Anterior cingulate cortex (tissue), 58 donors: ENCODE measurements at regions not wholly inside any gene's neighbourhood (a gene's known extent, or its start where the extent isn't known, plus 50 kb on each side); places are given as distances from the start of the nearest gene placed in this dataset.
"Not testable (repeated sequence)": the region's sequence is repeated elsewhere in the genome, so short reads cannot be mapped to it uniquely, and the experiment has no call there.

Source experiments
- DNase-seq, 58 donors: peaks; one replicate each; lab custom pipeline; 2025; lab: John Stamatoyannopoulos, UW

DNA sequence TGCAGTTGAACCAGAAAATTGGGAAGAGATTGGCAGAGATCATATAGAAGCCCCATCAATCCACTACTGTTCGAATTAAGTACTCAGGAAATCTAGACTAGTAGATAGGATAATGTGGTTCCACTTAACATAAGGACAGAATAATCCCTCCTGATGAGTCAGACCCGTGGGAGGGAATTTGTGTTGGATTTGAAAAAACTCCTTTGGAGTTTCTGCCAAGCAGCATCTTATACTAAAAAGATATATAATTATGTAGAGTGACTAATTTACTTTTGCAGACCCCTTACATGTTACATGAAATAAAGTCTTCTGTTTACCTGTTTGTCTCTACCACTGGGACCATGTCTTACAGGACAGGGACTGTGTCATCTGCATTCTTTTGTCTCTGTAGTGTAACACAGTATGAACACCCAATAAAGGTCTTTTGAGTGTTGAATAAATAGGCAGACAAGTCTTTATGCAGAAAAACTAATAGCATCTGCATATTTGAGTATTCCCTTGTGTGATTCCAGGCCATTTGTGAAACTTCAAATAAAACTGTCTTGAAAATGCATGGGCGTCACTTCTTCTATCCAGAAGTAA, 122.6 kb upstream of the DNAJC10 start:
- peak in 4 of 58 donors; percentile 2 to 29 (median 22) for DNase-seq

DNA sequence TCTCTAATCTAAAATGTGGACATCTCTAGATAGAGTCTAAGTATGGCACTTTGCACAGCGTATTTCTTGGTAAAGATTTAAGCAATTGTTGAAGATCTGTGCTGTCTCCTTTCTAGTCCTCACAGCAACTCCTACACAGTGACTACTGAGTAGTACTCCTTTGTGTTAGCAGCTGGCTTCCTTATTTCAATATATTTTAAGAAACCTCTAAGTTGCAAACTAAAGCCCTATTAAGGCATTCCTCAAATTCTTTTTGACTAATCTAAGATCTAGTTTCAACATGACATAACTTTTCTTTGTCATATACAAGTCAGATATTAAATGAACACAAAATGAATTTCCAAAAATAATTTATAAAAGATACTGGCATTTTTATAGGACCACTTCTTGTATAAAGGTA, 121.8 kb upstream of the DNAJC10 start:
- DNase-seq = peak in 2 of 58 donors; percentile 12 to 35

DNA sequence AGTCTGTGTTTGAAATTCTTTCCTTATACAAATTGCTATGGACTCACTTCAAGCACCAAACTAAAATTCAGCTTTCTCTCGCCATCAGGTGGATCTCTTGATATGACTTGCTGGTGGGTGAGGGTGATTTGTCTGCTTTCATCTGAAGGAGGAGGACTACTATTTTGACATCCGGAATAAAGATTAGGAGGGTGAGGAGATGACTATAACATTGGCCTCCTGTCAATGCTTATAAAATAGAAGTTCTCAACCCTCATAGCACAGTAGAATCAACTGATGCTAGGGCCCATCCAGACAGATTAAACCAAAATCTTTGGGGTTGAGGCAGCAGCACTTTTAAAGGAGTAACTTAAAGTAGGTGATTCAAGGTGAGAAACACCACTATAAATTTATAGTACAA, 120.4 kb upstream of the DNAJC10 start:
- no peak for DNase-seq

DNA sequence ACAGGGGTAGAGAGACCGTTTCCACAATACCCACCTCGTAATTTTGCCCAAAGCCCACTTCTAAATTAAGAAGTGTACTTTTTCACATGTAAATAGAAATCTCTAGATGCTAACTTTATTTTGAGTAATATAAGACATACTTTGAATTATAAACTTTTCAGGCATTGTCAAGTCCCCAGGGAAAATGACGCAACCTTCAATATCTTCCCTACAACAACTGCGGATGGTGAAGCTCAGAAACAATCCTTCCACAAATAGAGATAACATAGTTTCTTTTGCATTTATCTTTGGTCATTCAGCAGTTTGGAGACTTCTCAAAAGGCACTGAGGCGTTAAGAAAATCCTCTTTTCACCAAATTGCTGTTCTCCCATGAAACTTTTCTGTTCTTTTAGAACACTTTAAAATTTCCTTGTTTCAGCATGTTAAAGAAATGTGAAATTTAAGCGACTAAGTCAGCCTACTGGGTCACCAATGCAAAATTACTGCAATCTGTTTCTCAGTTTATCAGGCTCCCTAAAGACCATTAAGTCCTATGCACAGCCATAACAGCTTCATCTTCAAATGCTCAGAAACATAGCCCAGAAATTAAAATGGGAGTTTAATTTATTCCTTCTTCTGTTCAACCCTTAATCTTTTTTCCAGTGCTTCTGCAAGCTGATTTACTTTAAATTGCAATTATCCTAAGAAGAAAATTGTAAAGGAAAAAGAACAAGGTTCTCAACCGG, 118.3 kb upstream of the DNAJC10 start:
- no peak for DNase-seq

DNA sequence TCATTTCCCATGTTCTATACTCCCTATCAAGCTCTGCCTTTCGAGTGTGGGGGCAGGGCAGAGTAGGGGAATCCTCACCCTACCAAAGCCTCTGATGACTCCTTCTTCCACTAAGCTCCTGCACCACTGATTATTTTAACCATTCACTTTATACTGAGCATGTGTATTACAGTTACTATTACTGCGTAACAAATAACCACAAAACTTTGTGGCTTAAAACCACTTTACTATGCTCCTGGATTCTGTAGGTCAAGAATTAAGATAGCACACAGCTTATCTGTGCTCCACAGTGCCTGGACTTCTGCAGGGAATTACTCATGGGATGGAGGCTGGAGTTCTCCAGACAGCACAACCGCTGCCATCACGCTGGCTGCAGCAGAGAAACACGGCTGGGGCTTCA, 117.4 kb upstream of the DNAJC10 start:
- DNase-seq = no peak

DNA sequence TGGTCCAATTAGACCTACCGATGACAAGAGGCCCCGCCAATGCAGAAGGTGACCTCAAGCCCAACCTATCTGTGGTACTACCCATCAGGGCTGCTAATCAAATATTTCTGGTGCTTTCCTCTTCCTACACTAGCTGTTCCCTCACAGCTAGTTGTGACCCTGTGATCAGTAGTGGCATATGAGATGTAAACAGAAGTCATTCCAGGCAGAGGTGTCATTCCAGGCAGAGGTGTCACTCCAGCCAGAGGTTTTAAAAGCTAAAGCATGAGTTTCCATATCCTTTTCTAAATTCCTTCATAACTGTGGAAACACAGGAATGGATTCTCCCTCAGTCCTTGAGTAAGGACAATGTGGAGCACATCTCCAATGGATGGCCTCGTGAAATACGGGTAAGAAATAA, 110.9 kb upstream of the DNAJC10 start:
- no peak for DNase-seq

DNA sequence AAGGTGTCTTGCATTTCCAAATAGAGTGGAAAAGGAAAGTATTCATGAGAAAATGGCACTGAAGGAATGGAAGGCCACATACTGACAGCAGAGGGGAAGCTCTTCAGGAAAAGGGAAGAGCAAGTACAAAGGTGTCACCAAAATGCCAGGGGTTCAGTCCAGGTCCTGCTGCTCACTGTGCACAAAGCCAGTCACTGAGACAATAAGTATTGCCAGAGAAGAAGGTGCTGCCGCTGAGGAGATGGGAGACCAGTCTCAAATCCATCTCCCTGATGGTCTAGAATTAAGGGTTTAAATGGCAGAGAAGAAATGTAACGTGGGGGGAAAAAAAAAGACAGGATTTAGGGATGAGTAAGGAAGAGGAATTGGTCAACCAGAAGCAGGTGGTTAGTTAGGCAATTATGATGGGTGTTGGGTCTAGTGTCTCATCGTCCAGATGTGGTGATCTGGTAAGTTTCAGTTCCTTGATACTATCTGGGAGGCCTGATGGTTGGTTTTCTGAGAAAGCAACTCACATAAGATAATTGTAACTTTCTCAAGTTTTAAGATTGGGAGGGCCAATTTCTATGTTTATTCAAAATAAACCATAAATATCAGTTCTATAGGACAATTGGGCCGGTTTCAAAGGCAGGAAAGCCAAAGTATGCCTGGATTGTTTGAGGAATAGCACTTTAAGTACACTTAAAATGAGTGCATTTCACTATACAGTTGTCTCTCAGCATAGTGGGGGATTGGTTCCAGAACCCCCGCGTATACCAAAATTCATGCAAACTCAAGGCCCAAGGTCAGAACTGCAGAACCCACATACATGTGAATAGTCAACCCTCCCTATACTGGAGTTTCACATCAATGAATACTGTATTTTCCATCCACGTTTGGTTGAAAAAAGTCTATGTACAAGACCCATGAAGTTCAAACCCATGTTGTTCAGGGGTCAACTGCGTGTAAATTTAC, 109.1 kb upstream of the DNAJC10 start:
- DNase-seq = no peak

DNA sequence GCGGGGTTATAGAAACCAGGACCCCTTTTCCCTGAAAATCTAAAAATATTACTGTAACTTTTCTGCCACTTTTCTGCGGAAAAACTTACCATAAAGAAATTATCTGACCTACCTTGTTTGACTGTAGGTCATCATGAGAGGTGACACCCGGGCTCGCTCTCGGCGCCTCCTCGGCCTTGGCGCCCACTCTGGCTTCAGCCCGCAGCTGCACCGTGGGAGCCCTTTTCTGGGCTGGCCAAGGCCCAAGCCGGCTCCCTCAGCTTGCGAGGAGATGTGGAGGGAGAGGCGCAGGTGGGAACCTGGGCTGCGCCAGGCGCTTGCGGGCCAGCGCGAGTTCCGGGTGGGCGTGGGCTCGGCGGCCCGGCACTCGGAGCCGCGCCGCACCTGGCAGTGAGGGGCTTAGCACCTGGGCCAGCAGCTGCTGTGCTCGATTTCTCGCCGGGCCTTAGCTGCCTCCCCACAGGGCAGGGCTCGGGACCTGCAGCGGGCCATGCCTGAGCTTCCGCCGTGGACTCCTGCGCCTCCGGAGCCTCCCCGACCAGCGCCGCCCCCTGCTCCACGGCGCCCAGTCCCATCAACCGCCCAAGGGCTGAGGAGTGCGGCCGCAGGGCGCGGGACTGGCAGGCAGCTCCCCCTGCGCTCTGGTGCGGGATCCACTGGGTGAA, 107.7 kb upstream of the DNAJC10 start:
- no peak for DNase-seq

DNA sequence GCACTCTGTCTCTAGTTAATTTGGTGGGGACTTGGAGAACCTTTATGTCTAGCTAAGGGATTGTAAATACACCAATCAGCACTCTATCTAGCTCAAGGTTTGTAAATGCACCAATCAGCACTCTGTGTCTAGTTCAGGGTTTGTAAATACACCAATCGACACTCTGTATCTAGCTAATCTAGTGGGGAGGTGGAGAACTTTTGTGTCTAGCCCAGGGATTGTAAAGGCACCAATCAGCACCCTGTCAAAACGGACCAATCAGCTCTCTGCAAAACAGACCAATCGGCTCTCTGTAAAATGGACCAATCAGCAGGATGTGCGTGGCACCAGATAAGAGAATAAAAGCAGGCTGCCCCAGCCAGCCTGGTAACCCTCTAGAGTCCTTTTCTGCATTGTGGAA, 107.1 kb upstream of the DNAJC10 start:
- DNase-seq = not testable (repeated sequence)

DNA sequence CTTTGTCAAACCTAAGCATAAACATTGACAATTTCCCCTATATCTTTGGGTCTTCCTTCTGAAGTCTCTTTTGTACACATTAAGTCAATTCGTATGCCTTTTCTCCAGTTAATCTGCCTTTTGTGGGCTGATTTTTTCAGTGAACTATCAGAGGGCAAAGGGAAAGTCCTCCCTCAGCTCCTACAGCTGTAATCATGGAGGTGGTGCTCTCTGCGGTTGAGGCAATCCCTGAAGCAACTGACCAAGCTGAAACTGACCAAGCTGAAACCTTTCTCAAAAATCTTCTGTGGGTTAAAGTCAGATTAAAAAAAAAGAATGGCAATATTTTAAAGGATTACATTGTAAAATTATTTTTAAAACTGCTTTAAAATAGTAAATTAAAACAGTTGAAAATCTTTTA, 105.8 kb upstream of the DNAJC10 start:
- DNase-seq = no peak

DNA sequence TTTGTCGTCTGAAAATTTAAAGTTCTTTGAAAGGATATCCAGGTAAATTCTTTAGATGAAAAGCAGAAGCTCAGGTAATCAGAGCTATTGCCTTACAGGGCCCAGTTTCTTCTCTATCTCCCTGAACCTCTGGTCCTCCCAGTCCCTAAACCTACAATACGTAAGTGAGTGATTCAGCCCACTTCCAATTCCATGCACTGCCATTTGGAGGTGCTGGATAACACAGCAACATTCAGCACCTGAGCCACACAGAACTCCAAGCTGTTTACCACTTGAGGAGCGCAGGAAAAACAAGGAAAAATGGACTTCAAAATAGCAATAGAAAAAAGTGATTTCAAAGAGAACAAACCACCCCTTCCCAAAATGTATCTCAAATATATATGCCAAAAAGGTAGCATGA, 105.0 kb upstream of the DNAJC10 start:
- no peak for DNase-seq

DNA sequence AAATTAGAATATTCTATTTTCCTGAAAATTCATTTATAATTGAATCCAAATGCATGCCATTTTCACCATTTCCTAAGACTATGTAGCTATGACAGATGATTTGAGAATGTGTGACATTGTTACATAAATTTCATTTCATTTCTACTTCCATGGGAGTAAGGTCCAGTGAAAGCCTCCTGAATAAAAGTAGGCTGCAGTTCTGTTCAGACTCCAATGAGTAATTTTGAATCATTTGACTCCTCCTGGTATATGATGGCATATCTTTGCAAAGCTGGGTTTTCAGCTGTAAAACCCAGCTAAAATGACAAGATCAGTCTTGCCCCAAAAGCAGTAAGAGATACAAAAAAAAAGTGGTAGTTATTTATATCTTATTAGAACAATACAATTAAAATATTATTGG, 101.0 kb upstream of the DNAJC10 start:
- no peak for DNase-seq

DNA sequence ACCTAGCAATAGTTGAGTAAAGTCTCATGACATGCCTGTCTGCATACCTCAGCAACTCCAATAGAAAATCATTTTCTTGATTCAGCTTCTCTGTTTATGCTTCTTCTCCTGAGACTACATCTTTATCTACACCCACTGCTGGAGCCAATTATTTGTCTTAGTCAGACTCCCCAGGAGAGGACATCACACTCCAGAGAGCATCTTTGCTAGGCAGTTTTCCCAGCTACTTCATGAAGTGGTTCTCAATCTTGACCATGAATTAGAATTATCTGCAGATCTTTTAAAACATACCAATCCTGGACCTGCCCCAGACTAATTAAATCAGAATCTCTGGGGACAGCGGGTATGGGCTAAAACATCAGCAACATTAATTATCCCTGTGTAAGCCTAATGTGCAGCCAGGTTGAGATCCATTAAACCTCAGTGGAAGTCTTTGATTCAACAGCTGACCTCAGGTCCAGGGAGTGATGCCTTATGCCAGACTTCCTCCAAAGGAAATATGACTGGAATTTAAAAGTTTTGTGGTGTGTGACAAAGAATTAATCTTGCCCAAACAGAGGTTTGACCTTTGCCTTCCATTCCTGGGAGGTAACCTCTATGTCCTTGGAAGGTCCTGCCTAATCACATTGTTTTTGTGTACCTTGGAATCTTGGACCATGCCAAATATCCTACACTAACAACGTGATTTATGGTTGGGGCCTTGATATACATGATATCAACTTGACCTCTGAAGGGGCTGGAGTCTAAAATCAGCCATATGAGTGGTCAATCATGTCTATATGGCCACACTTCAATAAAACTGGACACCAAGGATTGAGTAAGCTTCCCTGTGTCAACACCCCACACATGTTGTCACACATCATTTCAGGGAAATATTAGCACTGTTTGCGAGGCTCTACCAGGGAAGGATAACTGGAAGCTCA, 99.3 kb upstream of the DNAJC10 start:
- no peak for DNase-seq

DNA sequence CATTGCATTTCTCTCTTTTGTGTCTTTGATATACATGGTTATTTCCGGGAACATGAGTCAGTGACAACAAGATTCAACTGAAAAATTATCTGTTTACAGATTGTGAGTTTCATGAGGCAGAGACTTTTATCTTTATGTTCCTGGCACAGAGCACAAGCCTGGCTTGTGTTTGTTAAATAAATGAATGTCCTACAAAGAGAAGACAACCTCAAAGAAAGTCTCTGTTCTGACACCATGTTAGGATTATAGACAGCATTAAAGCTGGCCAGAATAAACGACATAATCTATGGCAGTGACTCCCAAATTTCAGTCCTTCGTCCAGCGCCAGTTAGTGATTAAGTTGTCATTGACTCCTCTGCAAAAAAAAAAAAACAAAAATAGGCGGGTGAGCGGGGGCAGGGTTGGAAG, 97.4 kb upstream of the DNAJC10 start:
- no peak for DNase-seq

DNA sequence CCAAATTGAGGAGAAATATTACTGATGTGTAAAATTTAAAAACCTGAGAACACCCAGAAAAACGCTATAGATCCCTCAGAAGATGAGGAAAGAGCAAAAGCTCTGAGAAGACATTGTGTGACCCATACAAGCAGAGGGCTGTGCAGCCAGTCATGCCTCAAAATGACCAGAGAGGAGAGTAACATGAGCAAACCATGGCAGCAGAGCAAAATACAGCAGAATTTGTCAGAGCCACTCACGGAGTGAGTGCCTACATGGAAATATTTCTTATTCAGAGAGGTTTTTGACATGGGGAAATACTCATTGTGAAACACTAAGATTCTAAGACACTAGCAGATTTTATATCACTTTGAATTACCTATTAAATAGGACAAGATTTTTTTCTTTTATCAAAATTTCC, 96.8 kb upstream of the DNAJC10 start:
- no peak for DNase-seq

DNA sequence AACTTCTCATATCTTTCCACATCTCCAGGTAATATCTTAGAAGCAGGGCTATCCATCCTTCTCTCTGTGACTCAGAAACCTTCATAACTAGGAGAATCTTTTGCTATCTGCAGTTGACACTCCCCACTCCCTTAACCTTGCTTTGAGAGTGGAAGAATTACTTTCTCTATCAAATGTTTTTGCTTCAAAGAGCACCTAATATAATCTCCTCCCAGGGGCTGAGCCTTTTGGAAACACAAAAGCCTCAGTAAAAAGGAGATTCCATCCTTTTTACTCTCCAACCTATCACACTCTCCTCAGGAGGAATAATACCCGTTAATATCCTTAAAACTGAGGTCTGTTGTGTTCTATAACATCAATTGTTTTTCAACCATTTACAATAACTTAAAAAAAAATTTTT, 94.9 kb upstream of the DNAJC10 start:
- no peak for DNase-seq

DNA sequence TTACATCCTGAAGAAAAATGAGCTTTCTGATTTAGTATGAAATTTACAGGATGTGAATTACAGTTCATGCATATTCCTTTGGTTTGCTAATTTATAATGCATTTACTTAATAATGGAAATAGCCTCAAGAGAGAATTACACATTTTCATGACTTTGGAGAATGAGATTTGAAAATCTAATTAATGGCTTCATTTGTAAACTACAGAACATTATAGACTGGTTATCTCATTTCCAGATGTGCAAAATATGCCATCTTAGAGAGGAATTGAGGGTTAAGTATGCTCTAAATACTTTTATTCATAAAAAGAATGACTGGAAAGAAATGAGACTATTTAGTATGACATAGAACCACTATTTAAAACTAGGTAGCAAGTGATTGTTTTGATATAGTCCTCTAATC, 94.2 kb upstream of the DNAJC10 start:
- DNase-seq = no peak

DNA sequence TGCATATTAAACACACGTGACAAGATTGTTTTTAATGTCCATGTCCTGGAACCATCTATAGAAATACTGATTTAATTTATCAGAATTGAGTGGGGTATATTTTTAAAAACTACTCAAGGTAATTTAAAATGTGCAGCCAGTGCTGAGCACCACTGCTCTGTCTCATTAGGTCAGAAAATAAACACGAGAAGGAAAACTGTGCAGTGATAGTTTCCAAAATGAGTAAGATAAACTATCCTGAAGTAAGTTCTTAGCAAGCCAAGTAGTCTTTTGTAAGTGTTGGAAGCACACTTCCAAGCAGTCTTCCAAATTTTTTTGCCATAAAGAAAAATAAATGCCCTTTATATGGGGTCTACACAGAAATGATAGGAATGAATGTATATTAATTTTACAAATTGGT, 93.8 kb upstream of the DNAJC10 start:
- DNase-seq = no peak

DNA sequence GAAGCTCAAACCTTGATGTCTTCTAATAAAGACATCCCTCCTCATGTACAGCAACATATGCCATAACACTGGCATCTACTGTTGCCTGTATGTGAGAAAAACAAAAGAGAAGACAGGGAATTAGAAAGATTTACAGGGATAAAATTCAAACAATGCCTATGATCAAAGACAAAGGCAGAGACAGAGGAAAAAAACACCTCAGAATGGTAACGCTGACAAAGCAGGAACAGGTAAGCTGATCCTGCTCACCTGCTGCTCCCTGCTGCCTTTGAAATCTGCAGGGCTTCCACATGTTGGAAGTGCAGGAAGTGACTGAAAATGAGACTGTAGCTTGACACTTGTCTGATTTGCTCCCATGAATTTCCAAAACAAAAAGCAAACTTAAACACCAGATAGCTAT, 90.2 kb upstream of the DNAJC10 start:
- DNase-seq = no peak

DNA sequence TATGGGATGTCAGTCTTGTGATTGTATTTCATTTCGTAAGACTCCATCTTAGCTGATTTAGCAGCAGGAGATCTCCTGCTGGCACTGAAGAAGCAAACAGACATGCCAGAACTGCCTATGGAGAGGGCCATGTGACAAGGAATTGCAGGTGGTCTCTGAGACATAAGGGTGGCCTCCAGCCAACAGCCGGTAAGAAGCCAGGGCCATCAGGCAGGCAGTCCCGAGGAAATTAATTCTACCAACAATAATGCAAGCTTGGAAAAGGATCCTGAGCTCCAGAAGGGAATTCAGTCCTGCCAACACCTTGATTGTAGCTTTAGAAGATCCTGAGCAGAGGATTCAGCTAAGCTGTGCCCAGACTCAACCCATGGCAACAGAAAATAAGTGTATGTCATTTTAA, 87.1 kb upstream of the DNAJC10 start:
- DNase-seq = no peak
